ENCODE measurements at regions not wholly inside any gene's neighbourhood (a gene's known extent, or its start where the extent isn't known, plus 50 kb on each side); places are given as distances from the start of the nearest gene placed in this dataset.

GRCh38 chr1:199753513-199753912 lies 274.0 kb upstream of the NR5A2 start (continued):
- TF ChIP-seq NKRF (conservative IDR thresholded peaks at IDR 0.05) (no peak), ATF2 (IDR thresholded peaks at IDR 0.05; ENCODE audit: low read length) (no peak), GATAD2B (conservative IDR thresholded peaks at IDR 0.05; ENCODE audit: low read depth) (no peak), JUNB (IDR thresholded peaks at IDR 0.05) (no peak), SKIL (IDR thresholded peaks at IDR 0.05; ENCODE audit: low read depth, poor library complexity, severe bottlenecking) (no peak), SREBF1 (IDR thresholded peaks at IDR 0.05; ENCODE audit: low read length) (no peak), KDM1A (IDR thresholded peaks at IDR 0.05; ENCODE audit: borderline replicate concordance) (no peak), USF2 (IDR thresholded peaks at IDR 0.05; ENCODE audit: borderline replicate concordance, low read depth, low read length) (no peak)
